Tibial nerve (tissue), 3 donors: ENCODE measurements at regions not wholly inside any gene's neighbourhood (a gene's known extent, or its start where the extent isn't known, plus 50 kb on each side); places are given as distances from the start of the nearest gene placed in this dataset.

Experiments
- POLR2A ChIP-seq, 2 donors: fragments of 450-650 bp; IDR thresholded peaks; one replicate each; pipeline ENCODE4 v1.6.1; 2017; ENCODE audit warnings: antibody characterized with exemption in 2 of 2, mild to moderate bottlenecking in 2 of 2, moderate library complexity in 2 of 2
- TF ChIP-seq, protein P1 (sequence below), 5 experiments: fragments of 200-600 bp in 3 of 5; fragments of 450-650 bp in 2 of 5; sonication (generic) in 3 of 5; IDR thresholded peaks; one replicate each; pipeline ENCODE4 v1.5.1; 2016 to 2019; ENCODE audit warnings: antibody characterized with exemption in 5 of 5, mild to moderate bottlenecking in 3 of 5, moderate library complexity in 2 of 5

DNA sequence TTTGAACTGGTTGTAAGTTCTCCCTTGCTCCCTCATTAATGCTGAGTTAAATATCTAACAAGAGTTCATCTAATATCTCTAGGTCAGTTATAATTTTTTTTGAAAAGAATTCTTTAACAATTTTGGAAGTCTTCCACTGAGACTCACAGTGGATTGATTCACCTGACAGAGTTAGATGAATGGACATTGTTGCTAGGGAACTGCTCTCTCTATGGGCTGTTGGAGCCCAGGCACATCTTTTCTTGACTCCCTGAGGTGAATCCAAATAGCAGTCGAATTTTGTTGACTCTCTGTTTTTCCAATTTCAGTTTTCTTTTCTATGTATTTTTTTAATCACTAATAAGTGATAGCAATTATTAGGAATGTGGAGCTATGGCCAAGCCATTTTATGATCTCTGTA lies 996.1 kb upstream of the PABPC4L start:
- TF ChIP-seq, protein P1, sequence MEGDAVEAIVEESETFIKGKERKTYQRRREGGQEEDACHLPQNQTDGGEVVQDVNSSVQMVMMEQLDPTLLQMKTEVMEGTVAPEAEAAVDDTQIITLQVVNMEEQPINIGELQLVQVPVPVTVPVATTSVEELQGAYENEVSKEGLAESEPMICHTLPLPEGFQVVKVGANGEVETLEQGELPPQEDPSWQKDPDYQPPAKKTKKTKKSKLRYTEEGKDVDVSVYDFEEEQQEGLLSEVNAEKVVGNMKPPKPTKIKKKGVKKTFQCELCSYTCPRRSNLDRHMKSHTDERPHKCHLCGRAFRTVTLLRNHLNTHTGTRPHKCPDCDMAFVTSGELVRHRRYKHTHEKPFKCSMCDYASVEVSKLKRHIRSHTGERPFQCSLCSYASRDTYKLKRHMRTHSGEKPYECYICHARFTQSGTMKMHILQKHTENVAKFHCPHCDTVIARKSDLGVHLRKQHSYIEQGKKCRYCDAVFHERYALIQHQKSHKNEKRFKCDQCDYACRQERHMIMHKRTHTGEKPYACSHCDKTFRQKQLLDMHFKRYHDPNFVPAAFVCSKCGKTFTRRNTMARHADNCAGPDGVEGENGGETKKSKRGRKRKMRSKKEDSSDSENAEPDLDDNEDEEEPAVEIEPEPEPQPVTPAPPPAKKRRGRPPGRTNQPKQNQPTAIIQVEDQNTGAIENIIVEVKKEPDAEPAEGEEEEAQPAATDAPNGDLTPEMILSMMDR (IDR thresholded peaks at IDR 0.05): no peak
- TF ChIP-seq POLR2A (IDR thresholded peaks at IDR 0.05): no peak
